H9 (cell line): ENCODE measurements at regions not wholly inside any gene's neighbourhood (a gene's known extent, or its start where the extent isn't known, plus 50 kb on each side); places are given as distances from the start of the nearest gene placed in this dataset.

Experiments used
- DNase-seq: peaks from one replicate; pipeline ENCODE4 v3.0.0-alpha.2; 2017
- H2AFZ ChIP-seq: one replicate; pipeline ENCODE4 v1.6.1; 2013; ENCODE audit warnings: mild to moderate bottlenecking, low read length, control low read depth, moderate library complexity
- H2AK5ac ChIP-seq: 2 replicates; pipeline ENCODE4 v1.6.1; 2013; ENCODE audit warnings: low read length, control low read depth, mixed read lengths; ENCODE audit not compliant: insufficient read length
- H2BK120ac ChIP-seq: one replicate; pipeline ENCODE4 v1.6.1; 2013; ENCODE audit warnings: low read depth, mild to moderate bottlenecking, low read length, control low read depth, inconsistent platforms; ENCODE audit not compliant: poor library complexity, severe bottlenecking
- H2BK12ac ChIP-seq: 2 replicates; pipeline ENCODE4 v1.6.1; 2013; ENCODE audit warnings: low read length, control low read depth, mixed read lengths, low read depth; ENCODE audit not compliant: insufficient read length
- H2BK15ac ChIP-seq: 2 replicates; pipeline ENCODE4 v1.6.1; 2013; ENCODE audit warnings: low read depth, low read length, control low read depth
- H2BK20ac ChIP-seq: one replicate; pipeline ENCODE4 v1.6.1; 2013; ENCODE audit warnings: low read depth, mild to moderate bottlenecking, low read length, control low read depth, inconsistent platforms; ENCODE audit not compliant: poor library complexity, severe bottlenecking
- H2BK5ac ChIP-seq: 2 replicates; pipeline ENCODE4 v1.6.1; 2013; ENCODE audit warnings: low read length, control low read depth, mixed read lengths; ENCODE audit not compliant: insufficient read length
- H3K14ac ChIP-seq: 2 replicates; pipeline ENCODE4 v1.6.1; 2013; ENCODE audit warnings: low read length, control low read depth; ENCODE audit not compliant: insufficient read depth
- H3K18ac ChIP-seq: 2 replicates; pipeline ENCODE4 v1.6.1; 2013; ENCODE audit warnings: low read depth, mild to moderate bottlenecking, mixed read lengths, low read length, control low read depth; ENCODE audit not compliant: insufficient read length
- H3K23ac ChIP-seq: 2 replicates; pipeline ENCODE4 v1.6.1; 2013; ENCODE audit warnings: low read length, control low read depth, mixed read lengths, low read depth; ENCODE audit not compliant: insufficient read length
- H3K23me2 ChIP-seq: 2 replicates; pipeline ENCODE4 v1.6.1; 2013; ENCODE audit warnings: low read depth, mild to moderate bottlenecking, mixed read lengths, low read length, control low read depth; ENCODE audit not compliant: insufficient read length, poor library complexity, severe bottlenecking
- H3K27ac ChIP-seq: 2 replicates; pipeline ENCODE4 v1.5.1; 2013; ENCODE audit warnings: low read length, control low read depth, mixed read lengths, low read depth; ENCODE audit not compliant: insufficient read length
- H3K27me3 ChIP-seq: 2 replicates; pipeline ENCODE4 v1.6.1; 2013; ENCODE audit warnings: low read length, control low read depth, inconsistent platforms; ENCODE audit not compliant: insufficient read depth
- H3K4ac ChIP-seq: 2 replicates; pipeline ENCODE4 v1.6.1; 2013; ENCODE audit warnings: low read depth, mild to moderate bottlenecking, control low read depth, inconsistent platforms, low read length, moderate library complexity
- H3K4me1 ChIP-seq: 2 replicates; pipeline ENCODE4 v1.6.1; 2013; ENCODE audit warnings: low read length, control low read depth, inconsistent platforms; ENCODE audit not compliant: insufficient read depth
- H3K4me2 ChIP-seq: 2 replicates; pipeline ENCODE4 v1.6.1; 2013; ENCODE audit warnings: low read length, control low read depth, mixed read lengths; ENCODE audit not compliant: insufficient read length, insufficient read depth
- H3K56ac ChIP-seq: 2 replicates; pipeline ENCODE4 v1.6.1; 2013; ENCODE audit warnings: low read depth, mild to moderate bottlenecking, mixed read lengths, low read length, control low read depth; ENCODE audit not compliant: insufficient read length
- H3K79me1 ChIP-seq: 2 replicates; pipeline ENCODE4 v1.6.1; 2013; ENCODE audit warnings: low read depth, mild to moderate bottlenecking, moderate library complexity, low read length, control low read depth, inconsistent platforms; ENCODE audit not compliant: insufficient read depth, poor library complexity, severe bottlenecking
- H3K79me2 ChIP-seq: 2 replicates; pipeline ENCODE4 v1.6.1; 2013; ENCODE audit warnings: low read length, control low read depth, inconsistent platforms; ENCODE audit not compliant: insufficient read depth
- H3K9ac ChIP-seq: 2 replicates; pipeline ENCODE4 v1.6.1; 2013; ENCODE audit warnings: low read length, control low read depth, mixed read lengths; ENCODE audit not compliant: insufficient read length; ENCODE audit errors: extremely low read depth
- H3K9me3 ChIP-seq: one replicate; pipeline ENCODE4 v1.6.1; 2013; ENCODE audit warnings: low read depth, low read length, inconsistent platforms; ENCODE audit not compliant: control insufficient read depth
- H3T11ph ChIP-seq: one replicate; pipeline ENCODE4 v1.6.1; 2013; ENCODE audit warnings: mild to moderate bottlenecking, low read length, control low read depth, inconsistent platforms
- H4K20me1 ChIP-seq: one replicate; pipeline ENCODE4 v1.6.1; 2013; ENCODE audit not compliant: control insufficient read depth, insufficient read length, insufficient read depth
- H4K5ac ChIP-seq: 2 replicates; pipeline ENCODE4 v1.6.1; 2013; ENCODE audit warnings: low read depth, mild to moderate bottlenecking, mixed read lengths, low read length, control low read depth; ENCODE audit not compliant: insufficient read length
- H4K8ac ChIP-seq: replicated peaks from 2 replicates; pipeline ENCODE4 v1.6.1; 2013; ENCODE audit warnings: low read length, control low read depth, mixed read lengths, low read depth; ENCODE audit not compliant: insufficient read length
- H4K91ac ChIP-seq: 2 replicates; pipeline ENCODE4 v1.6.1; 2013; ENCODE audit warnings: low read depth, mild to moderate bottlenecking, moderate library complexity, mixed read lengths, low read length, control low read depth; ENCODE audit not compliant: insufficient read length
- H3K27ac Mint-ChIP-seq, 3 experiments: 2 replicates in 2 of 3; 3 replicates in 1 of 3; pipeline ENCODE4 v1.8.0; 2020 to 2021; ENCODE audit warnings: mixed read lengths in 3 of 3, mild to moderate bottlenecking in 1 of 3, moderate library complexity in 1 of 3
- H3K27me3 Mint-ChIP-seq: 2 replicates; pipeline ENCODE4 v1.8.0; 2021; ENCODE audit warnings: low read depth, mild to moderate bottlenecking, moderate library complexity, mixed read lengths
- H3K36me3 Mint-ChIP-seq, 3 experiments: 2 replicates in 2 of 3; 3 replicates in 1 of 3; pipeline ENCODE4 v1.8.0; 2020 to 2021; ENCODE audit warnings: low read depth in 3 of 3, mixed read lengths in 3 of 3; ENCODE audit not compliant: insufficient read depth in 1 of 3
- H3K4me1 Mint-ChIP-seq, 2 experiments: 2 replicates each; pipeline ENCODE4 v1.8.0; 2020; ENCODE audit warnings: mixed read lengths in 2 of 2
- H3K4me3 Mint-ChIP-seq, 2 experiments: 2 replicates in 1 of 2; 3 replicates in 1 of 2; pipeline ENCODE4 v1.8.0; 2020 to 2021; ENCODE audit warnings: mild to moderate bottlenecking in 2 of 2, mixed read lengths in 2 of 2, moderate library complexity in 1 of 2
- H3K9me3 Mint-ChIP-seq, 2 experiments: 2 replicates in 1 of 2; 3 replicates in 1 of 2; pipeline ENCODE4 v1.8.0; 2020; ENCODE audit warnings: mild to moderate bottlenecking in 2 of 2, mixed read lengths in 2 of 2, moderate library complexity in 1 of 2
- WGBS: extraction: QIAGEN DNeasy Blood & Tissue Kit; methylation state at CpG from one replicate; pipeline ENCODE4 v1.1.7; 2013; ENCODE audit warnings: missing lambda C conversion rate, low lambda C conversion rate, mixed read lengths; ENCODE audit not compliant: insufficient read length; ENCODE audit errors: extremely low coverage; 5-methylcytosine and 5-hydroxymethylcytosine counted together
- TF ChIP-seq, protein P1 (sequence below): fragments of 200-600 bp; sonication (generic); conservative IDR thresholded peaks from 3 replicates; pipeline ENCODE4 v1.8.0; 2021; ENCODE audit warnings: antibody characterized with exemption, mild to moderate bottlenecking

DNA sequence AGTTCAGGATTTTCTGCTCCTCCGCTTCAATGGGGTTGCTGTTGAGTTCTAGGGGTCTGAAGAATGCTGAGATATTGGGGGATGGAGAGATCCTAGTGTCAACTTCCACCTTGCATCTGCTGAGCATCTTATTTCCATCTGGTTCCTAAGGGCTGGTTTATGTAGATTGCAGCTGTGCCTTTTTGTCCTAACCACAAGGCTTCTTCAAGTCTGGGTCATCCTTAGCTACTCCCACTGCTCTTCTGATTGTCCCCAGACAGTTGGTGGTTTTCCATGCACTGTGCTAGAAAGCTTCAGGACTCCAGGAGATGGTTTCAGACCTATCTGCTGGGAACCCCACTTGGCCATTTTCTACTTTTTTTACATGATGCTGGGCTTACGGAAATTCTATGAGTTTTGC lies 125.0 kb downstream of the IL20RB start:
- Histone ChIP-seq H2BK20ac (no peak overlapping the region), H4K8ac (no peak overlapping the region), H3K4me2 (no peak overlapping the region), H3K79me2 (no peaks in the 10 kb centered on the region), H2BK120ac (no peak overlapping the region), H2BK15ac (no peak overlapping the region), H3K9me3 (no peaks in the 10 kb centered on the region), H3K4me1 (no peaks in the 10 kb centered on the region; the same call in 1 of the 2 replicates), H3K56ac (no peak overlapping the region), H3K4ac (no peak overlapping the region), H2BK5ac (no peak overlapping the region), H3K23me2 (no peaks in the 10 kb centered on the region), H2BK12ac (no peak overlapping the region), H3K14ac (no peak overlapping the region), H4K91ac (no peak overlapping the region), H3K18ac (no peak overlapping the region), H3K9ac (no peak overlapping the region), H3K27me3 (no peaks in the 10 kb centered on the region; the same call in 1 of the 2 replicates), H3K79me1 (no peaks in the 10 kb centered on the region), H2AK5ac (no peak overlapping the region), H4K5ac (no peak overlapping the region), H3K27ac (no peak overlapping the region), H2AFZ (no peak overlapping the region), H4K20me1 (no peaks in the 10 kb centered on the region), H3K23ac (no peak overlapping the region), H3T11ph (no peak overlapping the region)
- TF ChIP-seq, protein P1, sequence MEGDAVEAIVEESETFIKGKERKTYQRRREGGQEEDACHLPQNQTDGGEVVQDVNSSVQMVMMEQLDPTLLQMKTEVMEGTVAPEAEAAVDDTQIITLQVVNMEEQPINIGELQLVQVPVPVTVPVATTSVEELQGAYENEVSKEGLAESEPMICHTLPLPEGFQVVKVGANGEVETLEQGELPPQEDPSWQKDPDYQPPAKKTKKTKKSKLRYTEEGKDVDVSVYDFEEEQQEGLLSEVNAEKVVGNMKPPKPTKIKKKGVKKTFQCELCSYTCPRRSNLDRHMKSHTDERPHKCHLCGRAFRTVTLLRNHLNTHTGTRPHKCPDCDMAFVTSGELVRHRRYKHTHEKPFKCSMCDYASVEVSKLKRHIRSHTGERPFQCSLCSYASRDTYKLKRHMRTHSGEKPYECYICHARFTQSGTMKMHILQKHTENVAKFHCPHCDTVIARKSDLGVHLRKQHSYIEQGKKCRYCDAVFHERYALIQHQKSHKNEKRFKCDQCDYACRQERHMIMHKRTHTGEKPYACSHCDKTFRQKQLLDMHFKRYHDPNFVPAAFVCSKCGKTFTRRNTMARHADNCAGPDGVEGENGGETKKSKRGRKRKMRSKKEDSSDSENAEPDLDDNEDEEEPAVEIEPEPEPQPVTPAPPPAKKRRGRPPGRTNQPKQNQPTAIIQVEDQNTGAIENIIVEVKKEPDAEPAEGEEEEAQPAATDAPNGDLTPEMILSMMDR: no peak
- Mint-ChIP-seq H3K4me1 (peaks cover 10 to 13% of the 10 kb centered on the region in 2 experiments; a peak in 3 of 4 replicates), H3K27me3 (peaks cover 3% of the 10 kb centered on the region; the same call in 1 of the 2 replicates), H3K9me3 (peaks cover 2 to 7% of the 10 kb centered on the region in 2 experiments; a peak in 1 of 5 replicates), H3K27ac (no peak overlapping the region), H3K36me3 (peaks cover 0 to 8% (median 0%) of the 10 kb centered on the region in 3 experiments; a peak in 2 of 7 replicates), H3K4me3 (no peak overlapping the region)
- WGBS: no CpG with 5 or more reads among the region's 2 CpGs
- no peak for DNase-seq
